T-cell (primary cell): ENCODE measurements at regions not wholly inside any gene's neighbourhood (a gene's known extent, or its start where the extent isn't known, plus 50 kb on each side); places are given as distances from the start of the nearest gene placed in this dataset.

Experiments
- ATAC-seq, 4 experiments: fragments of 200-7000 bp in 3 of 4; fragments of 150-1000 bp in 1 of 4; cut with Tn5 transposase; replicated peaks in 1 of 4; 1 replicate in 3 of 4; 2 replicates in 1 of 4; pipeline ENCODE4 v1.10.0; 2021; ENCODE audit warnings: moderate library complexity in 3 of 4, mild to moderate bottlenecking in 2 of 4, moderate number of reproducible peaks in 1 of 4
- CTCF ChIA-PET, 2 donors: fragments of 300-600 bp; sonication (Branson Sonifier 250); formaldehyde crosslinking; loops; one replicate each; lab custom pipeline; 2022; ENCODE audit warnings: antibody characterized with exemption in 2 of 2; lab: Charles Lee
- POLR2A ChIA-PET, 2 donors: fragments of 300-600 bp; sonication (Branson Sonifier 250); formaldehyde crosslinking; loops; one replicate each; lab custom pipeline; 2022; ENCODE audit warnings: antibody characterized with exemption in 2 of 2; lab: Charles Lee
- DNase-seq, 35 experiments: peaks; one replicate each; pipeline versions ENCODE4 v3.0.0 to v3.0.0-alpha.2; 2013 to 2023
- H3K27ac ChIP-seq: one replicate; pipeline ENCODE4 v1.5.1; 2013; ENCODE audit warnings: low read length
- H3K27me3 ChIP-seq, 2 experiments: replicated peaks in 1 of 2; 1 replicate in 1 of 2; 2 replicates in 1 of 2; pipeline versions ENCODE4 v1.6.1 to v1.7.0; 2013; ENCODE audit warnings: low read length in 1 of 2, mixed read lengths in 1 of 2; ENCODE audit not compliant: control insufficient read depth in 2 of 2, insufficient read depth in 2 of 2; ENCODE audit errors: extremely low read depth in 1 of 2
- H3K36me3 ChIP-seq, 2 donors: 1 replicate in 1 of 2; 2 replicates in 1 of 2; pipeline versions ENCODE4 v1.6.1 to v1.7.0; 2013; ENCODE audit warnings: low read length in 1 of 2; ENCODE audit not compliant: control insufficient read depth in 2 of 2, insufficient read depth in 1 of 2; ENCODE audit errors: extremely low read depth in 1 of 2
- H3K4me1 ChIP-seq, 2 experiments: 1 replicate in 1 of 2; 2 replicates in 1 of 2; pipeline versions ENCODE4 v1.6.1 to v1.7.0; 2013; ENCODE audit warnings: low read length in 2 of 2, mixed read lengths in 1 of 2; ENCODE audit not compliant: insufficient read depth in 2 of 2, control insufficient read depth in 1 of 2; ENCODE audit errors: extremely low read depth in 1 of 2
- H3K4me3 ChIP-seq, 2 donors: 1 replicate in 1 of 2; 2 replicates in 1 of 2; pipeline versions ENCODE4 v1.5.1 to v1.7.0; 2013; ENCODE audit warnings: mild to moderate bottlenecking in 2 of 2, low read length in 1 of 2, moderate library complexity in 1 of 2; ENCODE audit not compliant: control insufficient read depth in 1 of 2; ENCODE audit errors: extremely low read depth in 1 of 2
- H3K9me3 ChIP-seq: 2 replicates; pipeline ENCODE4 v1.7.0; 2013
- H3K27ac Mint-ChIP-seq, 2 donors: one replicate each; pipeline ENCODE4 v1.8.0; 2020 to 2021; ENCODE audit warnings: mild to moderate bottlenecking in 2 of 2, mixed read lengths in 2 of 2
- H3K27me3 Mint-ChIP-seq, 2 donors: one replicate each; pipeline ENCODE4 v1.8.0; 2021 to 2022; ENCODE audit warnings: mixed read lengths in 2 of 2
- H3K36me3 Mint-ChIP-seq: one replicate; pipeline ENCODE4 v1.8.0; 2021; ENCODE audit warnings: mixed read lengths
- H3K4me1 Mint-ChIP-seq, 3 donors: one replicate each; pipeline ENCODE4 v1.8.0; 2020 to 2022; ENCODE audit warnings: mixed read lengths in 3 of 3, mild to moderate bottlenecking in 1 of 3
- H3K4me3 Mint-ChIP-seq, 3 donors: one replicate each; pipeline ENCODE4 v1.8.0; 2020 to 2022; ENCODE audit warnings: mild to moderate bottlenecking in 3 of 3, mixed read lengths in 3 of 3, moderate library complexity in 3 of 3
- H3K9me3 Mint-ChIP-seq, 3 donors: one replicate each; pipeline ENCODE4 v1.8.0; 2020 to 2022; ENCODE audit warnings: mixed read lengths in 3 of 3
- WGBS: methylation state at CpG from one replicate; pipeline ENCODE4 v1.1.5; 2013; ENCODE audit warnings: missing lambda C conversion rate; ENCODE audit not compliant: insufficient coverage; 5-methylcytosine and 5-hydroxymethylcytosine counted together

DNA sequence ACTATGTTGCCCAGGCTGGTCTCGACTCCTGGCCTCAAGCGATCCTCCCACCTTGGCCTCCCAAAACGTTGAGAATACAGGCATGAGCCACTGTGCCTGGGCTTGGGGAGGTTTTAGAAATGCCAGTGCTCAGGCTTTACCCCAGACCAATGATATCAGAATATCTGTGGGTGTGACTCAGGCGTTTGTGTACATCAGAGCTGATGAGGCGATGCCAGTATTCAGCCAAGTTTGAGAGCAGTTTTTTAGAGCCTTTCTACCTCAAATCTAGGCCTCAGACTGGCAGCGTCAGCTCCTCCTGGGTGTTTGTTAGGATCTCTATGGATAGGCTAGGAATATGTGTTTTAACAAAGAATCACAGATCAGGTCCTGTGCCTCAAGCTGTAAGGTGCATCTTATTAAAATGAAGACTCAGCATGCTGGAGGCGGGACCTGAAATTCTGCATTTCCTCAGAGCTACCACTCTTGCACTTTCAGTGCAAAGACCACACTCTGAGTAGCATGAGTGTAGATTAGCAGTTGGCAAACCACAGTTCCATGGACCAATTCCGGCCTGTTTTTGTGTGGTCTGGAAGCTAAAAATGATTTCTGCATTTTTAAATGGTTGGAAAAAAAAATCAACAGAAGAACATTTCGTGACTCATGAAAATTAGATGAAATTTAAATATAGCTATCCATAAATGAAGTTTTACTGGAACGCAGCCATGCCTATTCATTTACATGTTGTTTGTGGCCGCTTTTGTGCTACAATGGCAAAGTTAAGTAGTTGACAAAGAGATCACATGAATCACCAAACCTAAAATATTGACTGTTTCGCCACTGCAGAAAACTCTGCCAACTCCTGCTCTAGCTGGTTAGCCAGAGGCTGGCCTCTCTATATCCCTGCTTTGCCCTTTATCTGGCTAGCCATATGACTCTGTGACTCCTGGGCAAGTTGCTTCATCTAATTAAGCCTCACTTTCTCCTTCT is 92.2 kb downstream of the KLF4 start:
- Histone ChIP-seq H3K36me3 (no peaks in the 10 kb centered on the region), H3K9me3 (no peaks in the 10 kb centered on the region), H3K4me3 (no peak overlapping the region), H3K4me1 (no peaks in the 10 kb centered on the region), H3K27me3 (peaks cover 0 to 3% of the 10 kb centered on the region in 2 experiments), H3K27ac (no peak overlapping the region)
- POLR2A ChIA-PET = no interaction called here
- peaks cover 0 to 4% (median 0%) of the 10 kb centered on the region in 3 donors for H3K9me3 Mint-ChIP-seq
- H3K4me1 Mint-ChIP-seq = no peaks in the 10 kb centered on the region
- ATAC-seq (no peak), DNase-seq (no peak)
- CTCF ChIA-PET = interaction anchor here in 1 of 2 donors (0.6 kb wide), 1 partner anchor 187 kb away, joined by 7 read pairs; no protein-coding TSS in a partner anchor
- no peak overlapping the region for H3K4me3 Mint-ChIP-seq
- 66% methylated on average over 3 of the region's 12 CpGs for WGBS
- H3K27ac Mint-ChIP-seq = no peak overlapping the region
- no peaks in the 10 kb centered on the region for H3K36me3 Mint-ChIP-seq
- H3K27me3 Mint-ChIP-seq = peaks cover 11 to 13% of the 10 kb centered on the region in 2 donors

DNA sequence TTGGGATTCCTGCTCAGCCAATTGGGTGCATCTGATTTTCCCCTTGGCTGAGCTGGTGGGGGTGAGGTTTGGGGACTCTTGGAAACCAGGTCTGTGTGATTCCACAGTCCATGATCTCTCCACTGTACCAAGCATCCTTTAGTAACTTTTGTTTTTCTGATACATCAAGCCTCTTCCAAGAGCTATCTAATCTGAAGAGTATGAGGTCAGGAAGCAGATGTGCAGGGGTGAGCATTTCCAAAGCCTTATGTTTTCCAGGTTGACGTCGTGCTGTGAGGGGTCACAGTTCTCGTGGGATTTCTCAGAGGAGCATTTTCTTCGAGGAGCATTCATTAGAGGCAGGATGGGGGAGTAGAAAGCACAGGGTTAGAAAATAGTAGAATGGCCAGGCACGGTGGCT is 95.3 kb downstream of the KLF4 start:
- Histone ChIP-seq H3K27me3 (peaks cover 0 to 6% of the 10 kb centered on the region in 2 experiments), H3K36me3 (no peaks in the 10 kb centered on the region), H3K4me3 (no peak overlapping the region), H3K9me3 (no peaks in the 10 kb centered on the region), H3K27ac (no peak overlapping the region), H3K4me1 (no peaks in the 10 kb centered on the region)
- ATAC-seq = no peak
- Mint-ChIP-seq H3K27ac (no peak overlapping the region), H3K9me3 (no peaks in the 10 kb centered on the region), H3K27me3 (peaks cover 7 to 8% of the 10 kb centered on the region in 2 donors), H3K4me3 (no peak overlapping the region), H3K36me3 (no peaks in the 10 kb centered on the region), H3K4me1 (no peaks in the 10 kb centered on the region)
- DNase-seq = no peak
- 58% methylated on average over 4 of the region's 5 CpGs for WGBS
- ChIA-PET CTCF (no interaction called here), POLR2A (no interaction called here)

DNA sequence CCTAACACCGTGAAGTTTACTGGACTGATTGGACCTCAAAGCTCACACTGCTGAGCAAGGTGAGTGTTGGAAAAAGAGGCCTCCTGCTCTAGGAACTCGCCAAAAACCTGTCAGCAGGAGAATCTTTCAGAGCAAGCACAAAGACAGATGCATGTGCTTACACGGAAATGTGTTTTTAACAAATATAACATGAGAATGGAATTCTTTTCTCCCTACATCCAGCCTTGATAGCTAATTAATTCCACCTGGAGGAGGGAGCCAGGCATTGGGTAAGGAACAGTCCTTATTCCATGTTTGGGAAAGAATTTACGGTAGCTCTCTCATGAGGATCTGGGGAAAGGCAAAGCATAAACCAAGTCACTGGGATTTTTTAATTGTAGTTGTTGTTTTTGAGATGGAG is 98.8 kb downstream of the KLF4 start:
- Mint-ChIP-seq H3K36me3 (no peaks in the 10 kb centered on the region), H3K4me1 (no peaks in the 10 kb centered on the region), H3K9me3 (no peaks in the 10 kb centered on the region), H3K27me3 (peaks cover 5 to 7% of the 10 kb centered on the region in 2 donors), H3K27ac (no peak overlapping the region), H3K4me3 (no peak overlapping the region)
- H3K9me3 ChIP-seq = no peaks in the 10 kb centered on the region
- no peaks in the 10 kb centered on the region for H3K36me3 ChIP-seq
- CTCF ChIA-PET = no interaction called here
- no peak overlapping the region for H3K4me3 ChIP-seq
- H3K27me3 ChIP-seq = peaks cover 0 to 6% of the 10 kb centered on the region in 2 experiments
- DNase-seq = no peak
- POLR2A ChIA-PET = no interaction called here
- ATAC-seq = no peak
- WGBS = 67% methylated on average over 2 of the region's 4 CpGs
- H3K4me1 ChIP-seq = no peaks in the 10 kb centered on the region
- no peak overlapping the region for H3K27ac ChIP-seq

DNA sequence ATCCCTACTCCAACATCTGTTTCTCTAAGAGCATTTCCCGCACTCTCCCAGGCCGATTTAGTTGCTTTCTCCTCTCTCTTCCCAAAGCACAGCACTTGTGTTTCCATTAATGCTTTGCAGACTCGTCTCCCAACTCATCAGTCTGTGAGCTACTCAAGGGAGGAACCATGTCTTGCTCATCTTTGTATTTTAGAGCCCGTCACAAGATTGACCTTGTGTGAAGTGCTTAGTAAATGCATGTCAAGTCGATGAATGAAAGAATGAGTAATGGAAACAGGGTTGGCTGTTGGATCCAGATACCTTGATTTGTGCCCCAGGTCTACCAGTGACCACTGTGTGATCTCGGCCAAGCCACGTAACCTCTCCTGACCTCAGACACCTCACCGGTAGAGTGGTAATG is 99.3 kb downstream of the KLF4 start:
- Mint-ChIP-seq H3K4me1 (no peaks in the 10 kb centered on the region), H3K27me3 (peaks cover 5 to 7% of the 10 kb centered on the region in 2 donors), H3K27ac (no peak overlapping the region), H3K36me3 (no peaks in the 10 kb centered on the region), H3K9me3 (no peaks in the 10 kb centered on the region), H3K4me3 (no peak overlapping the region)
- ChIA-PET CTCF (no interaction called here), POLR2A (no interaction called here)
- ATAC-seq (no peak), DNase-seq (no peak)
- no peak overlapping the region for H3K27ac ChIP-seq
- H3K27me3 ChIP-seq = peaks cover 0 to 6% of the 10 kb centered on the region in 2 experiments
- H3K9me3 ChIP-seq = no peaks in the 10 kb centered on the region
- H3K4me1 ChIP-seq = no peaks in the 10 kb centered on the region
- H3K4me3 ChIP-seq = no peak overlapping the region
- no peaks in the 10 kb centered on the region for H3K36me3 ChIP-seq
- 76% methylated on average over 3 of the region's 8 CpGs for WGBS

DNA sequence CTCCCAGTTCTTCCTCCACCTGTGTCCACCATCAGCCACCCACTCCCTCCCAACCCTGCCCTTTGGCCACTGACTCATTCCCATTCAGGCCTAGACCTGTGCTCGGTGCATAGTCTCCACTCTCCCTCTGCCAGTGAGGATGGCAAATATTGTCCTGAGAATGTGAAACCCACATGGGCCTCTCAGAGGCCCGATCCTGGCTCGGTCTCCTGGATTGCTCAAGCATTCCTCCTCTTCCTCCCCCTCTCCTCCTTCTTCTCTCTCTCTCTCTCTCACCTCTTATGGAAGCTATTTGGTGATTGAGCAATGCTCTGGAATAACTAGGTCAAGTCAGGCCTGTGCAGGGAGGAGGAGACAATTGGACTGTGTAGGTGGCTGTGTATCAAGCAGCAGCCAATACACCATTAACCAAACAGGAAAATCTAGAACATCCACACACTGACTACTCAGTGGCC is 99.9 kb downstream of the KLF4 start:
- Histone ChIP-seq H3K4me1 (no peaks in the 10 kb centered on the region), H3K4me3 (no peak overlapping the region), H3K27me3 (peaks cover 0 to 6% of the 10 kb centered on the region in 2 experiments), H3K9me3 (no peaks in the 10 kb centered on the region), H3K27ac (no peak overlapping the region), H3K36me3 (no peaks in the 10 kb centered on the region)
- CTCF ChIA-PET = no interaction called here
- ATAC-seq = no peak
- Mint-ChIP-seq H3K4me3 (no peak overlapping the region), H3K27ac (no peak overlapping the region), H3K27me3 (peaks cover 5 to 7% of the 10 kb centered on the region in 2 donors), H3K36me3 (no peaks in the 10 kb centered on the region), H3K4me1 (no peaks in the 10 kb centered on the region), H3K9me3 (no peaks in the 10 kb centered on the region)
- DNase-seq = no peak
- POLR2A ChIA-PET = no interaction called here
- no CpG with 5 or more reads among the region's 3 CpGs for WGBS

DNA sequence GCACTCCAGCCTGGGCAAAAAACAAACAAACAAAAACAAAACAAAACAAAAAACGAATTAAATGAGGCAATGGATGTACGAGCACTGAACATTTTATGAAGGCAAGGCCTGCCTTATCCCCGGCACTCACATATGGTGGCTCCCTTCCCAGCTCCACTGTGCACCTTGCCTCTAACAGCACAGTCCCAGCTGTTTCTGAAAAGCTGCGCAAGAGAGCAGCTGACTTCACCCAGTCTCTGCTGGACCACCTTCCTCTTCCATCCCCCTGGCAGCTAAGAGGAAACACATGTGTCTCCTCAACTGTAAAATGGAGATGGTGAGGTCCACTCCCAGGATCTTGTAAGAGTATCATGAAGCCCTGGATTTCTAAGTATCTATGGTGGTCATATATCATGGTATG is 100.7 kb downstream of the KLF4 start:
- Histone ChIP-seq H3K9me3 (no peaks in the 10 kb centered on the region), H3K36me3 (no peaks in the 10 kb centered on the region), H3K4me1 (no peaks in the 10 kb centered on the region), H3K4me3 (no peak overlapping the region), H3K27me3 (peaks cover 0 to 3% of the 10 kb centered on the region in 2 experiments), H3K27ac (no peak overlapping the region)
- ATAC-seq (no peak), DNase-seq (no peak)
- Mint-ChIP-seq H3K27ac (no peak overlapping the region), H3K36me3 (no peaks in the 10 kb centered on the region), H3K27me3 (peaks cover 9 to 11% of the 10 kb centered on the region in 2 donors), H3K4me3 (no peak overlapping the region), H3K4me1 (no peaks in the 10 kb centered on the region), H3K9me3 (no peaks in the 10 kb centered on the region)
- ChIA-PET CTCF (no interaction called here), POLR2A (no interaction called here)
- WGBS = 29% methylated on average over 2 of the region's 4 CpGs
